ENCODE measurements at regions not wholly inside any gene's neighbourhood (a gene's known extent, or its start where the extent isn't known, plus 50 kb on each side); places are given as distances from the start of the nearest gene placed in this dataset.

DNA sequence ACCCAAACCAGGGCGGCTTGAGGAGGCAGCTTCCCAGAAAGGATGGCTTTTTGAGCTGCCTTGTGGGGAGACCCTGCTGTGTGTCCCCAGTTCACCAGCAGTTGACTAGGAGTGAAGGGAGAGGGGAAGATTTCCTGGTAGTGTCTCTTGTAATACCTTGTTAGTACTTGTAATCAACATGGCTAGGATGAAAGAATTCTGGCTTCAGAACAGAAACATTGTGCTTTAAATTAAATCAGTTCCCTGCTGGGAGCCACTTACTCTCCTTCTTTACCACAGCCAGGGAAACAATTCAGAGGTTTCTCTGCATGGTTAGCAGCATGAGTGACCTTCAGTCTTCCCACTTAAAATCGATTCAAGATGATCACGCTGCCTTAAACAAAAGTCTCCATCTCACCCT is 525.4 kb upstream of the ID4 start:
- no peaks in the 10 kb centered on the region for H3K4me1 ChIP-seq (ENCODE audit: control insufficient read depth, insufficient read depth, low read length)
- no peak overlapping the region for H3K23ac ChIP-seq (ENCODE audit: low read depth, low read length)
- no peak overlapping the region for H2AFZ ChIP-seq (replicated peaks; ENCODE audit: low read length, poor library complexity)
- H2BK5ac ChIP-seq (ENCODE audit: low read depth, low read length, poor library complexity, severe bottlenecking) = no peak overlapping the region
- H3K36me3 ChIP-seq (ENCODE audit: control insufficient read depth, insufficient read depth, low read length) = no peaks in the 10 kb centered on the region
- no peak overlapping the region for H3K4me2 ChIP-seq (ENCODE audit: low read depth, low read length)
- H3K18ac ChIP-seq (ENCODE audit: low read depth, low read length) = no peak overlapping the region
- H2AK5ac ChIP-seq (ENCODE audit: low read depth, low read length) = no peak overlapping the region
- DNase-seq = no peak
- H3K56ac ChIP-seq (ENCODE audit: extremely low read depth, insufficient read depth, low read length) = no peak overlapping the region
- no peak overlapping the region for H3K4ac ChIP-seq (ENCODE audit: low read depth, low read length)
- ATAC-seq (ENCODE audit: low read depth) = no peak
- no peak overlapping the region for H3K14ac ChIP-seq (replicated peaks; ENCODE audit: low read depth, low read length)
- dilution Hi-C loops (cut with HindIII; ENCODE audit: low sequenced_read_pairs, unreplicated experiment) (no loop called here), in situ Hi-C loops (cut with MboI; ENCODE audit: low sequenced_read_pairs) (no loop called here), intact Hi-C loops (cut with micrococcal nuclease) (no loop called here)
- no peak overlapping the region for H2BK20ac ChIP-seq (ENCODE audit: low read depth, low read length)
- BruUV-seq (replicated peaks) = no TSS peak
- H3K27me3 ChIP-seq (ENCODE audit: control insufficient read depth, insufficient read depth, low read length) = no peaks in the 10 kb centered on the region
- H4K20me1 ChIP-seq (ENCODE audit: insufficient read depth, low read length) = no peaks in the 10 kb centered on the region
- no peak overlapping the region for H2AK9ac ChIP-seq (replicated peaks; ENCODE audit: low read depth, low read length, poor library complexity)
- no peak overlapping the region for H3K9ac ChIP-seq (ENCODE audit: low read depth, low read length)
- no peak overlapping the region for H4K8ac ChIP-seq (ENCODE audit: low read depth in 2 of 2, low read length in 2 of 2)
- ChIA-PET POLR2A (ENCODE audit: unreplicated experiment) (no interaction called here), CTCF (no interaction called here)
- no peak overlapping the region for H2BK15ac ChIP-seq (ENCODE audit: low read depth, low read length)
- TF ChIP-seq NFE2L2 (IDR thresholded peaks at IDR 0.05; ENCODE audit: low read depth, low read length) = no peak
- no peak for TF ChIP-seq RCOR1 (IDR thresholded peaks at IDR 0.05; ENCODE audit: insufficient replicate concordance, low read length)
- no peak for TF ChIP-seq CHD1 (IDR thresholded peaks at IDR 0.05; ENCODE audit: low read depth, low read length)
- no peak for TF ChIP-seq RAD21 (IDR thresholded peaks at IDR 0.05; ENCODE audit: low read length)
- TF ChIP-seq, protein P1, sequence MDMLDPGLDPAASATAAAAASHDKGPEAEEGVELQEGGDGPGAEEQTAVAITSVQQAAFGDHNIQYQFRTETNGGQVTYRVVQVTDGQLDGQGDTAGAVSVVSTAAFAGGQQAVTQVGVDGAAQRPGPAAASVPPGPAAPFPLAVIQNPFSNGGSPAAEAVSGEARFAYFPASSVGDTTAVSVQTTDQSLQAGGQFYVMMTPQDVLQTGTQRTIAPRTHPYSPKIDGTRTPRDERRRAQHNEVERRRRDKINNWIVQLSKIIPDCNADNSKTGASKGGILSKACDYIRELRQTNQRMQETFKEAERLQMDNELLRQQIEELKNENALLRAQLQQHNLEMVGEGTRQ (IDR thresholded peaks at IDR 0.05; ENCODE audit: low read depth, low read length) = no peak
- TF ChIP-seq, protein P2, sequence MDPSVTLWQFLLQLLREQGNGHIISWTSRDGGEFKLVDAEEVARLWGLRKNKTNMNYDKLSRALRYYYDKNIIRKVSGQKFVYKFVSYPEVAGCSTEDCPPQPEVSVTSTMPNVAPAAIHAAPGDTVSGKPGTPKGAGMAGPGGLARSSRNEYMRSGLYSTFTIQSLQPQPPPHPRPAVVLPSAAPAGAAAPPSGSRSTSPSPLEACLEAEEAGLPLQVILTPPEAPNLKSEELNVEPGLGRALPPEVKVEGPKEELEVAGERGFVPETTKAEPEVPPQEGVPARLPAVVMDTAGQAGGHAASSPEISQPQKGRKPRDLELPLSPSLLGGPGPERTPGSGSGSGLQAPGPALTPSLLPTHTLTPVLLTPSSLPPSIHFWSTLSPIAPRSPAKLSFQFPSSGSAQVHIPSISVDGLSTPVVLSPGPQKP (IDR thresholded peaks at IDR 0.05; ENCODE audit: borderline replicate concordance, low read depth, low read length) = no peak
- TF ChIP-seq, protein P3, sequence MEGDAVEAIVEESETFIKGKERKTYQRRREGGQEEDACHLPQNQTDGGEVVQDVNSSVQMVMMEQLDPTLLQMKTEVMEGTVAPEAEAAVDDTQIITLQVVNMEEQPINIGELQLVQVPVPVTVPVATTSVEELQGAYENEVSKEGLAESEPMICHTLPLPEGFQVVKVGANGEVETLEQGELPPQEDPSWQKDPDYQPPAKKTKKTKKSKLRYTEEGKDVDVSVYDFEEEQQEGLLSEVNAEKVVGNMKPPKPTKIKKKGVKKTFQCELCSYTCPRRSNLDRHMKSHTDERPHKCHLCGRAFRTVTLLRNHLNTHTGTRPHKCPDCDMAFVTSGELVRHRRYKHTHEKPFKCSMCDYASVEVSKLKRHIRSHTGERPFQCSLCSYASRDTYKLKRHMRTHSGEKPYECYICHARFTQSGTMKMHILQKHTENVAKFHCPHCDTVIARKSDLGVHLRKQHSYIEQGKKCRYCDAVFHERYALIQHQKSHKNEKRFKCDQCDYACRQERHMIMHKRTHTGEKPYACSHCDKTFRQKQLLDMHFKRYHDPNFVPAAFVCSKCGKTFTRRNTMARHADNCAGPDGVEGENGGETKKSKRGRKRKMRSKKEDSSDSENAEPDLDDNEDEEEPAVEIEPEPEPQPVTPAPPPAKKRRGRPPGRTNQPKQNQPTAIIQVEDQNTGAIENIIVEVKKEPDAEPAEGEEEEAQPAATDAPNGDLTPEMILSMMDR (conservative IDR thresholded peaks at IDR 0.05; ENCODE audit: low read depth, low read length) = no peak
- no peak for TF ChIP-seq POLR2A (IDR thresholded peaks at IDR 0.05; ENCODE audit: low read depth, low read length)
- no peak for TF ChIP-seq MAZ (IDR thresholded peaks at IDR 0.05; ENCODE audit: borderline replicate concordance, low read depth, low read length)
- TF ChIP-seq CEBPB (IDR thresholded peaks at IDR 0.05; ENCODE audit: low read depth, low read length) = no peak
- TF ChIP-seq MXI1 (IDR thresholded peaks at IDR 0.05; ENCODE audit: borderline replicate concordance, low read depth, low read length) = no peak
- TF ChIP-seq SMC3 (IDR thresholded peaks at IDR 0.05; ENCODE audit: low read depth, low read length) = no peak
- TF ChIP-seq FOS (IDR thresholded peaks at IDR 0.05; ENCODE audit: low read depth, low read length) = no peak
- no peak for TF ChIP-seq BHLHE40 (IDR thresholded peaks at IDR 0.05; ENCODE audit: low read depth, low read length)
- no peak for TF ChIP-seq RFX5 (IDR thresholded peaks at IDR 0.05; ENCODE audit: low read depth, low read length)
- TF ChIP-seq MAFK (IDR thresholded peaks at IDR 0.05; ENCODE audit: low read depth, low read length) = no peak
- H2BK120ac ChIP-seq (ENCODE audit: low read depth, low read length) = no peak overlapping the region
- H3K9me1 ChIP-seq (ENCODE audit: insufficient read depth, low read length) = no peaks in the 10 kb centered on the region
- H3K79me1 ChIP-seq (ENCODE audit: low read depth in 1 of 2, low read length in 2 of 2) = no peaks in the 10 kb centered on the region
- peaks cover 5% of the 10 kb centered on the region; the same call in 1 of the 2 replicates for H3K9me3 ChIP-seq (ENCODE audit: control insufficient read depth, insufficient read depth, low read length)
- H4K91ac ChIP-seq (ENCODE audit: insufficient read depth, low read depth, low read length) = no peak overlapping the region
- no peak overlapping the region for H3K27ac ChIP-seq (ENCODE audit: insufficient read depth, low read length)
- no peak overlapping the region for H3K4me3 ChIP-seq (ENCODE audit: insufficient read depth, low read depth, low read length)
- H4K5ac ChIP-seq (ENCODE audit: low read depth, low read length) = no peak overlapping the region
- 40% methylated on average over 1 of the region's 3 CpGs; no CpG with 5 or more reads in 1 of the 2 experiments for WGBS, 2 experiments (ENCODE audit: extremely low coverage in 2 of 2, insufficient read length in 1 of 2)

All from IMR-90 (cell line).